Fibroblast of pulmonary artery (primary cell): ENCODE measurements at regions not wholly inside any gene's neighbourhood (a gene's known extent, or its start where the extent isn't known, plus 50 kb on each side); places are given as distances from the start of the nearest gene placed in this dataset.
"Not testable (repeated sequence)": the region's sequence is repeated elsewhere in the genome, so short reads cannot be mapped to it uniquely, and the experiment has no call there.

Experiments used
- DNase-seq: peaks from one replicate; pipeline ENCODE4 v3.0.0-alpha.2; 2010; ENCODE audit warnings: low read depth
- H3K4me3 ChIP-seq: replicated peaks from 2 replicates; pipeline ENCODE4 v1.5.1; 2011; ENCODE audit warnings: low read depth, mild to moderate bottlenecking, control low read depth, low read length, moderate library complexity
- CTCF ChIP-seq: IDR thresholded peaks from 2 replicates; pipeline ENCODE4 v1.5.1; 2011; ENCODE audit warnings: mild to moderate bottlenecking, control low read depth, low read length, inconsistent platforms; ENCODE audit errors: missing control alignments

GRCh38 chr12:131266591-131267467 lies 313.1 kb downstream of the ADGRD1 start:
- no peak overlapping the region for H3K4me3 ChIP-seq
- no peak for DNase-seq
- TF ChIP-seq CTCF, result no peak

GRCh38 chr12:131267576-131267975 lies 313.9 kb downstream of the ADGRD1 start:
- H3K4me3 ChIP-seq, result no peak overlapping the region
- TF ChIP-seq CTCF, result no peak
- no peak for DNase-seq

GRCh38 chr12:131268123-131268522 lies 314.4 kb downstream of the ADGRD1 start:
- not testable (repeated sequence) for H3K4me3 ChIP-seq, DNase-seq

GRCh38 chr12:131268571-131268970 lies 314.9 kb downstream of the ADGRD1 start:
- H3K4me3 ChIP-seq, result not testable (repeated sequence)

GRCh38 chr12:131269551-131269950 lies 315.8 kb downstream of the ADGRD1 start:
- DNase-seq, result no peak
- no peak for TF ChIP-seq CTCF
- no peak overlapping the region for H3K4me3 ChIP-seq

More at GRCh38 chr12:131268571-131268970, 314.9 kb downstream of the ADGRD1 start:
- DNase-seq, result not testable (repeated sequence)

GRCh38 chr12:131269977-131270376 lies 316.3 kb downstream of the ADGRD1 start:
- DNase-seq, H3K4me3 ChIP-seq: not testable (repeated sequence)

- TF ChIP-seq CTCF, result no peak
- no peak overlapping the region for H3K4me3 ChIP-seq
- DNase-seq, result no peak
These were observed 318.0 kb downstream of the ADGRD1 start for GRCh38 chr12:131271724-131272123.

- H3K4me3 ChIP-seq, DNase-seq: not testable (repeated sequence)
These were observed 318.6 kb downstream of the ADGRD1 start for GRCh38 chr12:131272283-131272814.

GRCh38 chr12:131273291-131273845 lies 319.7 kb downstream of the ADGRD1 start:
- no peak for DNase-seq
- no peak for TF ChIP-seq CTCF
- H3K4me3 ChIP-seq, result no peak overlapping the region
